Retinal pigment epithelial cell (primary cell): ENCODE measurements at regions not wholly inside any gene's neighbourhood (a gene's known extent, or its start where the extent isn't known, plus 50 kb on each side); places are given as distances from the start of the nearest gene placed in this dataset.
A peak's percentile ranks its signal among the peaks of the same experiment; 100 is the strongest.
"Not testable (repeated sequence)": the region's sequence is repeated elsewhere in the genome, so short reads cannot be mapped to it uniquely, and the experiment has no call there.

Source experiments
- DNase-seq: peaks from one replicate; pipeline ENCODE4 v3.0.0-alpha.2; 2010; ENCODE audit warnings: low read depth
- H3K4me3 ChIP-seq: 2 replicates; pipeline ENCODE4 v1.5.1; 2011; ENCODE audit warnings: mild to moderate bottlenecking, low read length, control low read depth, moderate library complexity
- TF ChIP-seq, protein P1 (sequence below): conservative IDR thresholded peaks from 2 replicates; pipeline ENCODE4 v1.5.1; 2011; ENCODE audit warnings: low read depth, low read length, control low read depth, inconsistent platforms

DNA sequence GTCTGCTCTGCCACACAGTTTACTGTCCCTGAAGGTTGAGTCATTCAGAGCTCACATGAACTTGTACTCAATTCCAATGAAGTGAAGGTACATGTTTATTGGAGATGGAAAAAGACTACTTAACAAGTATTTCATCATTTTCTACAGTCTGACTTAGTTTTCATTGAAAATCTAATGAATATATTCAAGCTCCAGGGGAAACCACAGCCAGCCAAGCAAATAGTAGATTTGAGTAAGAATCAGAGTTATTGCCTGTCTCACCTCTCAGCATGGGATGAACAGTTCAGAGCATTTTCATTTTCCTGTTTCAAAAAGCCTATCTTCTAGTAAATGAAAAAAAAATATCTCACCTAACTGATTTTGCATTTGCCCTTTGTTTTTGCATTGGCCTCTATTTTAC is 1249.4 kb upstream of the DIAPH2 start:
- DNase-seq = no peak
- TF ChIP-seq, protein P1, sequence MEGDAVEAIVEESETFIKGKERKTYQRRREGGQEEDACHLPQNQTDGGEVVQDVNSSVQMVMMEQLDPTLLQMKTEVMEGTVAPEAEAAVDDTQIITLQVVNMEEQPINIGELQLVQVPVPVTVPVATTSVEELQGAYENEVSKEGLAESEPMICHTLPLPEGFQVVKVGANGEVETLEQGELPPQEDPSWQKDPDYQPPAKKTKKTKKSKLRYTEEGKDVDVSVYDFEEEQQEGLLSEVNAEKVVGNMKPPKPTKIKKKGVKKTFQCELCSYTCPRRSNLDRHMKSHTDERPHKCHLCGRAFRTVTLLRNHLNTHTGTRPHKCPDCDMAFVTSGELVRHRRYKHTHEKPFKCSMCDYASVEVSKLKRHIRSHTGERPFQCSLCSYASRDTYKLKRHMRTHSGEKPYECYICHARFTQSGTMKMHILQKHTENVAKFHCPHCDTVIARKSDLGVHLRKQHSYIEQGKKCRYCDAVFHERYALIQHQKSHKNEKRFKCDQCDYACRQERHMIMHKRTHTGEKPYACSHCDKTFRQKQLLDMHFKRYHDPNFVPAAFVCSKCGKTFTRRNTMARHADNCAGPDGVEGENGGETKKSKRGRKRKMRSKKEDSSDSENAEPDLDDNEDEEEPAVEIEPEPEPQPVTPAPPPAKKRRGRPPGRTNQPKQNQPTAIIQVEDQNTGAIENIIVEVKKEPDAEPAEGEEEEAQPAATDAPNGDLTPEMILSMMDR = no peak
- H3K4me3 ChIP-seq = no peak overlapping the region

- no peak overlapping the region for H3K4me3 ChIP-seq
- no peak for DNase-seq
- TF ChIP-seq, protein P1 = no peak
These were observed 1242.8 kb upstream of the DIAPH2 start for GRCh38 chrX:95441836-95442235.

- TF ChIP-seq, protein P1 = no peak
- no peak overlapping the region for H3K4me3 ChIP-seq
- DNase-seq = no peak
These were observed 1199.9 kb upstream of the DIAPH2 start for GRCh38 chrX:95484781-95485180.

GRCh38 chrX:95505721-95506120 is 1178.9 kb upstream of the DIAPH2 start:
- TF ChIP-seq, protein P1 = peak; percentile 43
- no peak for DNase-seq
- H3K4me3 ChIP-seq = no peak overlapping the region

DNA sequence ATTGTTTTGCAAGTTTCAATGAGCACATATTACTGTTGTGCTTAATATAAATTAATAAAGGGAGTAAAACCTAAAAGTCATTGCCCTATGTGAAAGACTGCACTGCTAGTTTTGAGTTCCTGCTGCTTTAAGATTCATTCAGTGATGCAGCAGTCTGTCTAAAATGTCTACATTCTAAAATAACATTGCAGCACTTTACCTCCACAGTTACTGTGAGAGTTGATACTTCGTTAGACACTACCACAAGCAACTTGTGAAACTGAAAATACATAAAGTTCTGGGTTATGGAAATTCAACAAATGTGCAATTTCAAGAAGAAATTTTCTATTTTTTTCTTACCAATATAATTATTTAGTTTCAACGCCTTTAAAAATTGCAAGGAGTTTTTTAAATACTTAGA is 1175.2 kb upstream of the DIAPH2 start:
- DNase-seq = no peak
- TF ChIP-seq, protein P1 = no peak
- no peak overlapping the region for H3K4me3 ChIP-seq

- not testable (repeated sequence) for DNase-seq, H3K4me3 ChIP-seq
These were observed 1160.6 kb upstream of the DIAPH2 start for GRCh38 chrX:95524018-95524417.

DNA sequence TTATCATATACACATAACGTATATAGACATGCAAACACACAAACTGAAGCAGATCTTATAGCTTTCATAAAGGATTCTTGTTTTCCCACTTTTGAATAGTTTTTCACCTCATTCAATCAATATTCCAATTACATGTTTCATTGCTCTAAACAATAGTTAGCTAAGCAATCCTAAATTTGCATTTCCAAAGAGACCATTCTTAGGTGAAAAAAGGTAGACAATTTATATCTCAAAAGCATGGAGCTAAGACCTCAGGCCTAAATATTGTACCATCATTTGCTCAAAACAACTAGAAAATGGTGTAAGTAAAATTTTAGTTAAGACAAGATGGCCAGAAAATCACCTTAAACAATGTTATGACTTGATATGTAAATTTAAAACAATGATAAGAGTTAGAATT is 1148.5 kb upstream of the DIAPH2 start:
- TF ChIP-seq, protein P1 = no peak
- DNase-seq = no peak
- no peak overlapping the region for H3K4me3 ChIP-seq

GRCh38 chrX:95536661-95537060 is 1148.0 kb upstream of the DIAPH2 start:
- H3K4me3 ChIP-seq = no peak overlapping the region
- TF ChIP-seq, protein P1 = no peak
- DNase-seq = no peak
